CD14-positive monocyte (primary cell): ENCODE measurements at regions not wholly inside any gene's neighbourhood (a gene's known extent, or its start where the extent isn't known, plus 50 kb on each side); places are given as distances from the start of the nearest gene placed in this dataset.

ENCODE experiments used
- DNase-seq, 3 donors: peaks; one replicate each; pipeline ENCODE4 v3.0.0-alpha.2; 2011 to 2022
- H2AFZ ChIP-seq: 2 replicates; pipeline ENCODE4 v1.6.0; 2012; ENCODE audit warnings: mild to moderate bottlenecking, low read depth, low read length, inconsistent platforms; ENCODE audit not compliant: insufficient read depth, poor library complexity, severe bottlenecking
- H3K27ac ChIP-seq, 2 donors: 1 replicate in 1 of 2; 2 replicates in 1 of 2; pipeline ENCODE4 v1.5.1; 2012 to 2013; ENCODE audit warnings: low read length in 2 of 2, control low read depth in 1 of 2, inconsistent platforms in 1 of 2, low read depth in 1 of 2, mild to moderate bottlenecking in 1 of 2
- H3K27me3 ChIP-seq, 2 donors: one replicate each; pipeline versions ENCODE4 v1.6.0 to v1.6.1; 2011 to 2013; ENCODE audit warnings: low read length in 2 of 2; ENCODE audit not compliant: control insufficient read depth in 2 of 2, insufficient read depth in 2 of 2
- H3K36me3 ChIP-seq, 2 donors: replicated peaks in 1 of 2; 1 replicate in 1 of 2; 2 replicates in 1 of 2; pipeline versions ENCODE4 v1.5.1 to v1.6.1; 2012 to 2013; ENCODE audit warnings: low read length in 2 of 2, control low read depth in 1 of 2, inconsistent platforms in 1 of 2, mild to moderate bottlenecking in 1 of 2; ENCODE audit not compliant: insufficient read depth in 2 of 2, control insufficient read depth in 1 of 2
- H3K4me1 ChIP-seq, 2 donors: 1 replicate in 1 of 2; 2 replicates in 1 of 2; pipeline versions ENCODE4 v1.5.1 to v1.6.1; 2012 to 2013; ENCODE audit warnings: low read length in 2 of 2, control low read depth in 1 of 2, inconsistent platforms in 1 of 2, mild to moderate bottlenecking in 1 of 2, moderate library complexity in 1 of 2; ENCODE audit not compliant: insufficient read depth in 2 of 2, control insufficient read depth in 1 of 2
- H3K4me2 ChIP-seq: replicated peaks from 2 replicates; pipeline ENCODE3; 2012; ENCODE audit warnings: low read length, moderate library complexity, mild to moderate bottlenecking; ENCODE audit not compliant: poor library complexity, severe bottlenecking; ENCODE audit errors: extremely low read depth
- H3K4me3 ChIP-seq, 3 experiments: fragments of 200-600 bp in 1 of 3; sonication (generic) in 1 of 3; replicated peaks in 1 of 3; 1 replicate in 2 of 3; 2 replicates in 1 of 3; pipeline ENCODE4 v1.5.1; 2011 to 2013; ENCODE audit warnings: low read length in 3 of 3, mild to moderate bottlenecking in 3 of 3, control low read depth in 2 of 3, low read depth in 2 of 3, inconsistent platforms in 1 of 3, moderate library complexity in 1 of 3
- H3K79me2 ChIP-seq: 2 replicates; pipeline ENCODE4 v1.6.0; 2012; ENCODE audit warnings: mild to moderate bottlenecking, control low read depth, inconsistent platforms, low read length, moderate library complexity; ENCODE audit not compliant: insufficient read depth
- H3K9ac ChIP-seq: 2 replicates; pipeline ENCODE4 v1.6.0; 2017; ENCODE audit warnings: low read length, mild to moderate bottlenecking; ENCODE audit not compliant: insufficient read depth, poor library complexity, severe bottlenecking
- H3K9me3 ChIP-seq, 2 donors: replicated peaks in 1 of 2; 1 replicate in 1 of 2; 2 replicates in 1 of 2; pipeline versions ENCODE4 v1.5.1 to v1.6.1; 2012 to 2013; ENCODE audit warnings: low read length in 2 of 2, control low read depth in 1 of 2; ENCODE audit not compliant: control insufficient read depth in 1 of 2, insufficient read depth in 1 of 2
- H4K20me1 ChIP-seq: 2 replicates; pipeline ENCODE4 v1.6.0; 2012; ENCODE audit warnings: mild to moderate bottlenecking, low read length, control low read depth, moderate library complexity; ENCODE audit not compliant: insufficient read depth
- H3K27ac Mint-ChIP-seq, 7 donors: one replicate each; pipeline ENCODE4 v1.8.0; 2020; ENCODE audit warnings: mild to moderate bottlenecking in 7 of 7, mixed read lengths in 7 of 7, moderate library complexity in 6 of 7, inconsistent platforms in 2 of 7
- H3K27me3 Mint-ChIP-seq, 3 donors: one replicate each; pipeline ENCODE4 v1.8.0; 2021 to 2022; ENCODE audit warnings: low read depth in 3 of 3, mild to moderate bottlenecking in 3 of 3, mixed read lengths in 3 of 3, moderate library complexity in 3 of 3, inconsistent platforms in 1 of 3
- H3K36me3 Mint-ChIP-seq, 2 donors: one replicate each; pipeline ENCODE4 v1.8.0; 2020; ENCODE audit warnings: mixed read lengths in 2 of 2, inconsistent platforms in 1 of 2, mild to moderate bottlenecking in 1 of 2
- H3K4me1 Mint-ChIP-seq: one replicate; pipeline ENCODE4 v1.8.0; 2020; ENCODE audit warnings: mild to moderate bottlenecking, mixed read lengths
- H3K4me3 Mint-ChIP-seq, 2 donors: one replicate each; pipeline ENCODE4 v1.8.0; 2020; ENCODE audit warnings: mild to moderate bottlenecking in 2 of 2, mixed read lengths in 2 of 2, moderate library complexity in 1 of 2
- H3K9me3 Mint-ChIP-seq, 7 donors: one replicate each; pipeline ENCODE4 v1.8.0; 2020 to 2022; ENCODE audit warnings: mixed read lengths in 7 of 7, mild to moderate bottlenecking in 6 of 7, moderate library complexity in 6 of 7, inconsistent platforms in 2 of 7
- WGBS: methylation state at CpG from one replicate; pipeline ENCODE4 v1.1.5; 2013; ENCODE audit warnings: missing lambda C conversion rate; ENCODE audit not compliant: insufficient coverage; 5-methylcytosine and 5-hydroxymethylcytosine counted together
- intact Hi-C, 2 donors: fragments of 100-400 bp; cut with micrococcal nuclease; formaldehyde crosslinking; loops; one replicate each; pipeline versions ENCODE4 v1.15.0 to v1.15.1; 2023
- TF ChIP-seq, protein P1 (sequence below): fragments of 200-600 bp; IDR thresholded peaks from one replicate; pipeline ENCODE4 v1.8.0; 2022; ENCODE audit warnings: antibody characterized with exemption, mild to moderate bottlenecking

DNA sequence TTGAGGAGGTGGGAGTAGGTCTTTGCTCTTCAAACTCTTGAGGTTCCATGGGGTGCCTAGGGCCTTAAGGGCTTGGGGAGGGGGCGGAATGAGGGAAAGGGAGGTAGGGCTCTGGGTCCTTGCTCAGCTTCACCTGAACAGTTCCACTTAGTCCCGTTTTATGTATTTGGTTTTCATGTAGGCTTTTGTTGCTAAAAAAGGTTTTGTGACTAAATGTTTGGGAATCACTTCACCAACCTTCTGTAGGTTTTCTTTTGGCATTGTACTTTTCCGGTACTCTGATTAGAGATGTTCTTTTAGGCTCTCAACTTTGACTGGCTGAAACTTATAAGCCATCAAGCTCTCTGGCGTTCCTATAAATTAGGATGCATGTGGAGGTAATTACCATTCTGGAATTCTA lies 108.1 kb downstream of the MYCN start:
- Histone ChIP-seq H3K4me3 (no peak overlapping the region), H3K9ac (no peak overlapping the region), H3K79me2 (no peaks in the 10 kb centered on the region), H3K27ac (no peak overlapping the region), H3K4me2 (no peak overlapping the region), H3K36me3 (no peaks in the 10 kb centered on the region), H3K9me3 (no peaks in the 10 kb centered on the region), H3K4me1 (no peaks in the 10 kb centered on the region), H4K20me1 (no peaks in the 10 kb centered on the region), H2AFZ (no peak overlapping the region), H3K27me3 (no peaks in the 10 kb centered on the region)
- Mint-ChIP-seq H3K36me3 (no peaks in the 10 kb centered on the region), H3K27me3 (peaks cover 0 to 4% (median 0%) of the 10 kb centered on the region in 3 donors), H3K27ac (no peak overlapping the region), H3K4me1 (no peaks in the 10 kb centered on the region), H3K9me3 (peaks cover 0 to 9% (median 1%) of the 10 kb centered on the region in 7 donors), H3K4me3 (no peak overlapping the region)
- no peak for DNase-seq
- no CpG with 5 or more reads among the region's 4 CpGs for WGBS
- intact Hi-C loops: no loop called here
- TF ChIP-seq, protein P1, sequence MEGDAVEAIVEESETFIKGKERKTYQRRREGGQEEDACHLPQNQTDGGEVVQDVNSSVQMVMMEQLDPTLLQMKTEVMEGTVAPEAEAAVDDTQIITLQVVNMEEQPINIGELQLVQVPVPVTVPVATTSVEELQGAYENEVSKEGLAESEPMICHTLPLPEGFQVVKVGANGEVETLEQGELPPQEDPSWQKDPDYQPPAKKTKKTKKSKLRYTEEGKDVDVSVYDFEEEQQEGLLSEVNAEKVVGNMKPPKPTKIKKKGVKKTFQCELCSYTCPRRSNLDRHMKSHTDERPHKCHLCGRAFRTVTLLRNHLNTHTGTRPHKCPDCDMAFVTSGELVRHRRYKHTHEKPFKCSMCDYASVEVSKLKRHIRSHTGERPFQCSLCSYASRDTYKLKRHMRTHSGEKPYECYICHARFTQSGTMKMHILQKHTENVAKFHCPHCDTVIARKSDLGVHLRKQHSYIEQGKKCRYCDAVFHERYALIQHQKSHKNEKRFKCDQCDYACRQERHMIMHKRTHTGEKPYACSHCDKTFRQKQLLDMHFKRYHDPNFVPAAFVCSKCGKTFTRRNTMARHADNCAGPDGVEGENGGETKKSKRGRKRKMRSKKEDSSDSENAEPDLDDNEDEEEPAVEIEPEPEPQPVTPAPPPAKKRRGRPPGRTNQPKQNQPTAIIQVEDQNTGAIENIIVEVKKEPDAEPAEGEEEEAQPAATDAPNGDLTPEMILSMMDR: no peak

DNA sequence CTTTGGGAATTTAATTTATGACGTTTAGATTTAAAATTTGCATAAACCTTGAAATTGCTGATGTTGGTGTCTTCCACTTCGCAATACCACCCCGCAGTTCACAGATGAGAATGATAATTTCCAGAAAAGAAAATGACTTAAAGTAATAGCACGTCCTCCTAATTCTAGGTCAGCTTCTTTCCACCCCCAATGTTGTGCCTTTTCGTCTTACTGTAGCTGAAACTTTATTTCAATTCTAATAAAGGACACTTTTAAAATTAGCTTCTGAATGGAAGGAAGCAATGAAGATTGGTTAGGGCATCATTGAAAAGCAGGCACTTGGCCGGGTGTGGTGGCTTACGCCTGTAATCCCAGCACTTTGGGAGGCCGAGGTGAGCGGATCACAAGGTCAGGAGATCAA lies 107.4 kb downstream of the MYCN start:
- TF ChIP-seq, protein P1: no peak
- no peak overlapping the region for H3K27ac ChIP-seq
- H3K79me2 ChIP-seq: no peaks in the 10 kb centered on the region
- no peaks in the 10 kb centered on the region for H3K36me3 ChIP-seq
- DNase-seq: no peak
- H3K9me3 ChIP-seq: no peaks in the 10 kb centered on the region
- H3K9ac ChIP-seq: no peak overlapping the region
- no peaks in the 10 kb centered on the region for H4K20me1 ChIP-seq
- no peak overlapping the region for H3K4me3 Mint-ChIP-seq
- H3K36me3 Mint-ChIP-seq: no peaks in the 10 kb centered on the region
- no peaks in the 10 kb centered on the region for H3K4me1 ChIP-seq
- no peak overlapping the region for H3K4me3 ChIP-seq
- no peak overlapping the region for H2AFZ ChIP-seq
- H3K9me3 Mint-ChIP-seq: peaks cover 0 to 8% (median 4%) of the 10 kb centered on the region in 7 donors
- H3K4me2 ChIP-seq: no peak overlapping the region
- H3K27me3 ChIP-seq: no peaks in the 10 kb centered on the region
- intact Hi-C loops: no loop called here
- 60% methylated on average over 1 of the region's 9 CpGs for WGBS
- H3K4me1 Mint-ChIP-seq: no peaks in the 10 kb centered on the region
- peaks cover 0 to 2% (median 0%) of the 10 kb centered on the region in 3 donors for H3K27me3 Mint-ChIP-seq
- H3K27ac Mint-ChIP-seq: no peak overlapping the region
